Parathyroid adenoma (tissue), 2 donors: ENCODE measurements at regions not wholly inside any gene's neighbourhood (a gene's known extent, or its start where the extent isn't known, plus 50 kb on each side); places are given as distances from the start of the nearest gene placed in this dataset.
"Not testable (repeated sequence)": the region's sequence is repeated elsewhere in the genome, so short reads cannot be mapped to it uniquely, and the experiment has no call there.

Experiments used
- H2AFZ ChIP-seq: fragments of 300-600 bp; sonication (generic); one replicate; pipeline ENCODE4 v1.7.0; 2017; ENCODE audit warnings: antibody characterized with exemption, mild to moderate bottlenecking
- H3K27ac ChIP-seq: fragments of 300-600 bp; sonication (generic); one replicate; pipeline ENCODE4 v1.7.0; 2017
- H3K27me3 ChIP-seq: fragments of 300-600 bp; sonication (generic); one replicate; pipeline ENCODE4 v1.7.0; 2017; ENCODE audit warnings: low read length; ENCODE audit not compliant: control insufficient read depth, insufficient read depth
- H3K36me3 ChIP-seq: fragments of 300-600 bp; sonication (generic); one replicate; pipeline ENCODE4 v1.7.0; 2017; ENCODE audit warnings: low read length; ENCODE audit not compliant: control insufficient read depth, insufficient read depth
- H3K4me1 ChIP-seq: fragments of 300-600 bp; sonication (generic); one replicate; pipeline ENCODE4 v1.7.0; 2017; ENCODE audit warnings: control low read depth
- H3K4me2 ChIP-seq: fragments of 300-600 bp; sonication (generic); one replicate; pipeline ENCODE4 v1.7.0; 2017; ENCODE audit warnings: low read length
- H3K4me3 ChIP-seq: fragments of 300-600 bp; sonication (generic); one replicate; pipeline ENCODE4 v1.7.0; 2017; ENCODE audit warnings: low read depth, low read length
- H3K79me2 ChIP-seq: fragments of 300-600 bp; sonication (generic); one replicate; pipeline ENCODE4 v1.7.0; 2017; ENCODE audit warnings: control low read depth
- H3K9ac ChIP-seq: fragments of 300-600 bp; sonication (generic); one replicate; pipeline ENCODE4 v1.7.0; 2017; ENCODE audit warnings: mild to moderate bottlenecking
- H3K9me3 ChIP-seq: fragments of 300-600 bp; sonication (generic); one replicate; pipeline ENCODE4 v1.7.0; 2017; ENCODE audit warnings: low read length; ENCODE audit not compliant: control insufficient read depth
- CTCF ChIP-seq: fragments of 300-600 bp; sonication (generic); IDR thresholded peaks from one replicate; pipeline ENCODE4 v1.7.0; 2017; ENCODE audit warnings: antibody characterized with exemption, mild to moderate bottlenecking
- donor health status: primary hyperparathyroidism.

- Histone ChIP-seq H3K9me3 (no peaks in the 10 kb centered on the region), H2AFZ (no peak overlapping the region), H3K36me3 (no peaks in the 10 kb centered on the region), H3K79me2 (peaks cover 2% of the 10 kb centered on the region), H3K27ac (no peak overlapping the region), H3K4me1 (peaks cover 3% of the 10 kb centered on the region), H3K27me3 (no peaks in the 10 kb centered on the region), H3K4me3 (no peak overlapping the region), H3K4me2 (no peak overlapping the region), H3K9ac (no peak overlapping the region)
- no peak for TF ChIP-seq CTCF
Observed at GRCh38 chr10:9137368-9137767, 1082.9 kb downstream of the GATA3 start.

GRCh38 chr10:9138829-9139228 lies 1084.3 kb downstream of the GATA3 start:
- H3K27ac ChIP-seq, H3K4me3 ChIP-seq, H3K79me2 ChIP-seq, H3K9me3 ChIP-seq, H2AFZ ChIP-seq, H3K27me3 ChIP-seq, H3K4me2 ChIP-seq, H3K36me3 ChIP-seq, H3K4me1 ChIP-seq, H3K9ac ChIP-seq: not testable (repeated sequence)

- Histone ChIP-seq H3K27ac (no peak overlapping the region), H3K4me2 (no peak overlapping the region), H3K36me3 (no peaks in the 10 kb centered on the region), H2AFZ (no peak overlapping the region), H3K9ac (no peak overlapping the region), H3K79me2 (peaks cover 2% of the 10 kb centered on the region), H3K9me3 (no peaks in the 10 kb centered on the region), H3K27me3 (no peaks in the 10 kb centered on the region), H3K4me1 (peaks cover 3% of the 10 kb centered on the region), H3K4me3 (no peak overlapping the region)
- TF ChIP-seq CTCF: no peak
Observed at GRCh38 chr10:9140373-9140772, 1085.9 kb downstream of the GATA3 start.

- H3K4me2 ChIP-seq: no peak overlapping the region
- H3K79me2 ChIP-seq: no peaks in the 10 kb centered on the region
- H3K27ac ChIP-seq: no peak overlapping the region
- H3K9ac ChIP-seq: no peak overlapping the region
- no peak overlapping the region for H2AFZ ChIP-seq
- H3K4me3 ChIP-seq: no peak overlapping the region
- H3K27me3 ChIP-seq: no peaks in the 10 kb centered on the region
- H3K4me1 ChIP-seq: no peaks in the 10 kb centered on the region
- no peaks in the 10 kb centered on the region for H3K9me3 ChIP-seq
- TF ChIP-seq CTCF: no peak
- H3K36me3 ChIP-seq: no peaks in the 10 kb centered on the region
Observed at GRCh38 chr10:9147475-9147874, 1093.0 kb downstream of the GATA3 start.

- H2AFZ ChIP-seq: no peak overlapping the region
- H3K4me2 ChIP-seq: no peak overlapping the region
- no peak overlapping the region for H3K27ac ChIP-seq
Observed at GRCh38 chr10:9149134-9149533, 1094.6 kb downstream of the GATA3 start.

GRCh38 chr10:9153057-9153456 lies 1098.6 kb downstream of the GATA3 start:
- H3K36me3 ChIP-seq, H3K27me3 ChIP-seq, H2AFZ ChIP-seq, H3K27ac ChIP-seq, H3K4me1 ChIP-seq, H3K4me3 ChIP-seq, H3K79me2 ChIP-seq, H3K9me3 ChIP-seq, H3K9ac ChIP-seq, H3K4me2 ChIP-seq: not testable (repeated sequence)

More at GRCh38 chr10:9149134-9149533, 1094.6 kb downstream of the GATA3 start:
- no peak overlapping the region for H3K4me3 ChIP-seq
- TF ChIP-seq CTCF: no peak
- no peaks in the 10 kb centered on the region for H3K4me1 ChIP-seq
- H3K9ac ChIP-seq: no peak overlapping the region
- H3K36me3 ChIP-seq: no peaks in the 10 kb centered on the region
- H3K9me3 ChIP-seq: no peaks in the 10 kb centered on the region
- H3K79me2 ChIP-seq: no peaks in the 10 kb centered on the region
- H3K27me3 ChIP-seq: no peaks in the 10 kb centered on the region
